ENCODE measurements at regions not wholly inside any gene's neighbourhood (a gene's known extent, or its start where the extent isn't known, plus 50 kb on each side); places are given as distances from the start of the nearest gene placed in this dataset.

GRCh38 chr2:180061546-180061945, 54.4 kb upstream of the CWC22 start:
- TF ChIP-seq CTCF (IDR thresholded peaks at IDR 0.05; ENCODE audit: poor library complexity, severe bottlenecking): no peak
- TF ChIP-seq EZH2 (IDR thresholded peaks at IDR 0.05; ENCODE audit: borderline replicate concordance, insufficient read depth, low read length, poor library complexity, severe bottlenecking): no peak
- no peak for TF ChIP-seq RAD21 (conservative IDR thresholded peaks at IDR 0.05)
- no peak for TF ChIP-seq POLR2AphosphoS5 (IDR thresholded peaks at IDR 0.05)
- TF ChIP-seq, protein P1, sequence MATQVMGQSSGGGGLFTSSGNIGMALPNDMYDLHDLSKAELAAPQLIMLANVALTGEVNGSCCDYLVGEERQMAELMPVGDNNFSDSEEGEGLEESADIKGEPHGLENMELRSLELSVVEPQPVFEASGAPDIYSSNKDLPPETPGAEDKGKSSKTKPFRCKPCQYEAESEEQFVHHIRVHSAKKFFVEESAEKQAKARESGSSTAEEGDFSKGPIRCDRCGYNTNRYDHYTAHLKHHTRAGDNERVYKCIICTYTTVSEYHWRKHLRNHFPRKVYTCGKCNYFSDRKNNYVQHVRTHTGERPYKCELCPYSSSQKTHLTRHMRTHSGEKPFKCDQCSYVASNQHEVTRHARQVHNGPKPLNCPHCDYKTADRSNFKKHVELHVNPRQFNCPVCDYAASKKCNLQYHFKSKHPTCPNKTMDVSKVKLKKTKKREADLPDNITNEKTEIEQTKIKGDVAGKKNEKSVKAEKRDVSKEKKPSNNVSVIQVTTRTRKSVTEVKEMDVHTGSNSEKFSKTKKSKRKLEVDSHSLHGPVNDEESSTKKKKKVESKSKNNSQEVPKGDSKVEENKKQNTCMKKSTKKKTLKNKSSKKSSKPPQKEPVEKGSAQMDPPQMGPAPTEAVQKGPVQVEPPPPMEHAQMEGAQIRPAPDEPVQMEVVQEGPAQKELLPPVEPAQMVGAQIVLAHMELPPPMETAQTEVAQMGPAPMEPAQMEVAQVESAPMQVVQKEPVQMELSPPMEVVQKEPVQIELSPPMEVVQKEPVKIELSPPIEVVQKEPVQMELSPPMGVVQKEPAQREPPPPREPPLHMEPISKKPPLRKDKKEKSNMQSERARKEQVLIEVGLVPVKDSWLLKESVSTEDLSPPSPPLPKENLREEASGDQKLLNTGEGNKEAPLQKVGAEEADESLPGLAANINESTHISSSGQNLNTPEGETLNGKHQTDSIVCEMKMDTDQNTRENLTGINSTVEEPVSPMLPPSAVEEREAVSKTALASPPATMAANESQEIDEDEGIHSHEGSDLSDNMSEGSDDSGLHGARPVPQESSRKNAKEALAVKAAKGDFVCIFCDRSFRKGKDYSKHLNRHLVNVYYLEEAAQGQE (IDR thresholded peaks at IDR 0.05; ENCODE audit: borderline replicate concordance): no peak
- no peak for TF ChIP-seq SMC3 (conservative IDR thresholded peaks at IDR 0.05; ENCODE audit: poor library complexity)
- TF ChIP-seq TAF1 (IDR thresholded peaks at IDR 0.05; ENCODE audit: low read depth): no peak

Measured in neural cell (in vitro differentiated cells).